H1 (cell line): ENCODE measurements at regions not wholly inside any gene's neighbourhood (a gene's known extent, or its start where the extent isn't known, plus 50 kb on each side); places are given as distances from the start of the nearest gene placed in this dataset.

Experiments
- BACH1 ChIP-seq: IDR thresholded peaks from 2 replicates; pipeline ENCODE4 v1.6.1; 2012; ENCODE audit warnings: low read length, improper control_type of control experiment
- EZH2 ChIP-seq: fragments of 200-600 bp; sonication (generic); IDR thresholded peaks from 2 replicates; pipeline ENCODE4 v1.7.1; 2012; ENCODE audit warnings: low read depth, mild to moderate bottlenecking, moderate library complexity, low read length, inconsistent platforms; ENCODE audit not compliant: severe bottlenecking
- MAFK ChIP-seq: IDR thresholded peaks from 2 replicates; pipeline ENCODE4 v1.6.1; 2012; ENCODE audit warnings: low read depth, mild to moderate bottlenecking, improper control_type of control experiment, low read length
- POLR2A ChIP-seq, 2 experiments: IDR thresholded peaks; 1 replicate in 1 of 2; 2 replicates in 1 of 2; pipeline ENCODE4 v1.6.1; 2011; ENCODE audit warnings: low read depth in 2 of 2, low read length in 2 of 2, mild to moderate bottlenecking in 2 of 2; ENCODE audit errors: control extremely low read depth in 1 of 2
- RAD21 ChIP-seq, 2 experiments: IDR thresholded peaks in 1 of 2; conservative IDR thresholded peaks in 1 of 2; 2 replicates each; pipeline ENCODE4 v1.6.1; 2011; ENCODE audit warnings: low read depth in 2 of 2, low read length in 2 of 2, improper control_type of control experiment in 1 of 2, inconsistent platforms in 1 of 2, mild to moderate bottlenecking in 1 of 2, moderate library complexity in 1 of 2
- SIN3A ChIP-seq, 2 experiments: IDR thresholded peaks in 1 of 2; conservative IDR thresholded peaks in 1 of 2; 2 replicates each; pipeline ENCODE4 v1.6.1; 2011 to 2012; ENCODE audit warnings: low read length in 2 of 2, improper control_type of control experiment in 1 of 2, low read depth in 1 of 2, mild to moderate bottlenecking in 1 of 2
- SP1 ChIP-seq: IDR thresholded peaks from 2 replicates; pipeline ENCODE4 v1.6.1; 2011; ENCODE audit warnings: low read depth, low read length
- TCF12 ChIP-seq: IDR thresholded peaks from 2 replicates; pipeline ENCODE4 v1.6.1; 2011; ENCODE audit warnings: low read depth, mild to moderate bottlenecking, low read length
- TF ChIP-seq, protein P1 (sequence below), 3 experiments: IDR thresholded peaks; 1 replicate in 2 of 3; 2 replicates in 1 of 3; pipeline versions ENCODE4 v1.5.1 to v1.6.1; 2011; ENCODE audit warnings: low read length in 3 of 3, mild to moderate bottlenecking in 3 of 3, inconsistent platforms in 2 of 3, low read depth in 1 of 3, moderate library complexity in 1 of 3; ENCODE audit not compliant: insufficient read depth in 1 of 3; ENCODE audit errors: control extremely low read depth in 1 of 3

- TF ChIP-seq MAFK (no peak), RAD21 (IDR thresholded peaks at IDR 0.05 in 1 of 2, conservative IDR thresholded peaks at IDR 0.05 in 1 of 2; ENCODE audit: low read depth in 2 of 2, low read length in 2 of 2) (no peak), TCF12 (no peak), EZH2 (no peak), POLR2A (IDR thresholded peaks at IDR 0.05; ENCODE audit: control extremely low read depth in 1 of 2, low read depth in 2 of 2, low read length in 2 of 2) (no peak), BACH1 (no peak), SP1 (no peak), SIN3A (conservative IDR thresholded peaks at IDR 0.05 in 1 of 2, IDR thresholded peaks at IDR 0.05 in 1 of 2; ENCODE audit: low read depth in 1 of 2, low read length in 2 of 2) (no peak)
- TF ChIP-seq, protein P1, sequence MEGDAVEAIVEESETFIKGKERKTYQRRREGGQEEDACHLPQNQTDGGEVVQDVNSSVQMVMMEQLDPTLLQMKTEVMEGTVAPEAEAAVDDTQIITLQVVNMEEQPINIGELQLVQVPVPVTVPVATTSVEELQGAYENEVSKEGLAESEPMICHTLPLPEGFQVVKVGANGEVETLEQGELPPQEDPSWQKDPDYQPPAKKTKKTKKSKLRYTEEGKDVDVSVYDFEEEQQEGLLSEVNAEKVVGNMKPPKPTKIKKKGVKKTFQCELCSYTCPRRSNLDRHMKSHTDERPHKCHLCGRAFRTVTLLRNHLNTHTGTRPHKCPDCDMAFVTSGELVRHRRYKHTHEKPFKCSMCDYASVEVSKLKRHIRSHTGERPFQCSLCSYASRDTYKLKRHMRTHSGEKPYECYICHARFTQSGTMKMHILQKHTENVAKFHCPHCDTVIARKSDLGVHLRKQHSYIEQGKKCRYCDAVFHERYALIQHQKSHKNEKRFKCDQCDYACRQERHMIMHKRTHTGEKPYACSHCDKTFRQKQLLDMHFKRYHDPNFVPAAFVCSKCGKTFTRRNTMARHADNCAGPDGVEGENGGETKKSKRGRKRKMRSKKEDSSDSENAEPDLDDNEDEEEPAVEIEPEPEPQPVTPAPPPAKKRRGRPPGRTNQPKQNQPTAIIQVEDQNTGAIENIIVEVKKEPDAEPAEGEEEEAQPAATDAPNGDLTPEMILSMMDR (IDR thresholded peaks at IDR 0.05; ENCODE audit: control extremely low read depth in 1 of 3, insufficient read depth in 1 of 3, low read depth in 1 of 3, low read length in 3 of 3): no peak
Measured at GRCh38 chr16:35628976-35629375, 2169.6 kb downstream of the TP53TG3F start.
